KBM-7 (cell line): ENCODE measurements at regions not wholly inside any gene's neighbourhood (a gene's known extent, or its start where the extent isn't known, plus 50 kb on each side); places are given as distances from the start of the nearest gene placed in this dataset.

Experiments
- DNase-seq: peaks from one replicate; pipeline ENCODE4 v3.0.0-alpha.2; 2015
- in situ Hi-C: fragments of 300-500 bp; cut with MboI; formaldehyde crosslinking; loops from 2 replicates; pipeline ENCODE4 v1.14.3; 2020; ENCODE audit warnings: low sequenced_read_pairs, low pct_unique_long_range_greater_than_20kb, mixed read lengths

GRCh38 chr1:115211071-115211745 is 121.9 kb upstream of the TSPAN2 start:
- no peak for DNase-seq
- in situ Hi-C loops: no loop called here

DNA sequence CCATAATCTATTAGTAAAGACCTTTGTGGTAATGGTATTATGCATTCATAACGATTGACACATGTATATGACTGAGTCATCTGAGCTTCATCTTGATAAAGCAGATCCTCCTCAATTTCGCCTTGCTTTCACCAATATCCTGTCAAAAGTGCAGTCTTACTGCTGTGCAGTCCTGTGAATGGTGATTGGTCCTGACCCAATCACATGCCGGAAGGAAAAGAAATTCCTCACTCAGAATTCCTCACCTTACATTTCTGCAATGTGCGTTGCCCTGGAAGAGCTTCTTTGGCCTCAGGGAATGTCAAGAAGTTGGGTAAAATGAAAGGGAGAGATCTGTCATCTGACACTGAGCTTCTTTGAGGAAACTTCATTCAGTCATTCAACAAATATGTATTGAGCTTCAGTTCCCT is 121.0 kb upstream of the TSPAN2 start:
- DNase-seq: no peak
- in situ Hi-C loops: no loop called here

DNA sequence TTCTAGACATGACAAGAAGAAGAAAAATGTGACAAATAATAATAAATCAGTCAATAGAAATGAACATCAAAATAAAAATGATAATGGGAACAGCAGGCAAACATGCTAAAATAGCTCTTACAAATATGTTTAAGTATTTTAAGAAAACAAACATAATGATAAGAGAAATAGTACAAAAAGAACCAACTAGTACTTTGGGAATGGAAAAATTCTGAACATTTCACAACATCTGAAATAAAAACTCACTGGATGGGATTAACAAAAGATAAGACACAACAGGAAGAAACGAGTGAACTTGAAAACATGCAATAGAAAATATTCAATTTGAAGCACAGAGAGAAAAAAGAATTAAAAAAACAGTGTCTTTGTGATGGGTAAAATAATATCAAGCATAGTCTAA is 115.2 kb upstream of the TSPAN2 start:
- DNase-seq: no peak
- in situ Hi-C loops: no loop called here

- DNase-seq: no peak
- in situ Hi-C loops: no loop called here
Observed at GRCh38 chr1:115203287-115203686, 114.0 kb upstream of the TSPAN2 start.

GRCh38 chr1:115201598-115201997 is 112.3 kb upstream of the TSPAN2 start:
- in situ Hi-C loops: no loop called here
- no peak for DNase-seq

DNA sequence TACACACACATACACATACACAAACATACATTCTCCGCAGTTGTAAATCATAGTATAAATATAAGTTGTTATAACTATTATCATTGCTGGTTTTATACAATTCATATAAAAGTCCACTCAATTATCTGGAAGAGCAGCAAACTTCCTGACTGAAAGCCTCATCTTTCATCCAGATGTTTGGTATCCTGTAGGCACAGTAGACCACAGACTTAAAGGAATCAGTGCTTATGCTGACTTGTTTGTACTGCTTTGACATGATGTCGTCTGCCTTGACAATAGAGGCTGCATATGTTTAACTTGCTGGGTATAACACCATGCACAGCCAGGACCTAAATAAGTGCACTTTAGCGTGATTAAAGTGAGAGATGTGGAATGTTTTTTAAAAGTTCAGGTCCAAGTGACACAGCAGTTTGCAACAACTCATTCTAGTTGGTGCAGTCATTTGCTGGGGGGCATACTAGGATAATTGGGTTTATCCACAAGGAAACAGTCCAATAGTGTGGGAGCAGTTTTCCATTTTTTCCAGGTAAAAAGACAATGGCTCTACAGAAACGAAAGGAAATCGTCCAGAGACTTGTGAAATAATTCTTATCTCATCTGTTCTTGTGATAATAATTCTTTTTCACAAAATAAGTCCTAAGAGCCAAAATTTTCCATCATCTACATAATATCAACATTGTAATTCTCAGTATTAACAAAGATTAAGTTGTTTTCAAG is 110.3 kb upstream of the TSPAN2 start:
- no peak for DNase-seq
- in situ Hi-C loops: no loop called here

- in situ Hi-C loops: no loop called here
Observed at GRCh38 chr1:115198938-115199337, 109.6 kb upstream of the TSPAN2 start.

DNA sequence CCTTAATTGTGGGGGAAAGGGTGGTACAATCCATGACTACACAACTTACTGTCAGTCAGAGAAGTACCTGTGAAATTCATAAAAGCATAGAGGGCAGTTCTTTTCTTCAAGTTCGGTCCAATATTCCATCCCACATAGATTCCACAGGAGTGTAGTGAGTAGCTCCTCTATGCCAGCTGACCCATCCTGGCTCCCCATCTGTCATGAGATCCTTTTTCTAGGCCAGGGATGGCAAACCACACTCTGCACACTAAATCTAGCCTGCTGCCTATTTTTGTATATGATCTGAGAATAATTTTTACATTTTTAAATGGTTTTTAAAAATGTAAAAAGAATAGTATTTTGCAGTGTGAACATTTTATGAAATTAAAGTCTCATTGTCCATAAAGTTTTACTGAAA is 107.0 kb upstream of the TSPAN2 start:
- in situ Hi-C loops: no loop called here
- DNase-seq: no peak

More at GRCh38 chr1:115198938-115199337, 109.6 kb upstream of the TSPAN2 start:
- no peak for DNase-seq

GRCh38 chr1:115194506-115194905 is 105.2 kb upstream of the TSPAN2 start:
- DNase-seq: no peak
- in situ Hi-C loops: no loop called here

DNA sequence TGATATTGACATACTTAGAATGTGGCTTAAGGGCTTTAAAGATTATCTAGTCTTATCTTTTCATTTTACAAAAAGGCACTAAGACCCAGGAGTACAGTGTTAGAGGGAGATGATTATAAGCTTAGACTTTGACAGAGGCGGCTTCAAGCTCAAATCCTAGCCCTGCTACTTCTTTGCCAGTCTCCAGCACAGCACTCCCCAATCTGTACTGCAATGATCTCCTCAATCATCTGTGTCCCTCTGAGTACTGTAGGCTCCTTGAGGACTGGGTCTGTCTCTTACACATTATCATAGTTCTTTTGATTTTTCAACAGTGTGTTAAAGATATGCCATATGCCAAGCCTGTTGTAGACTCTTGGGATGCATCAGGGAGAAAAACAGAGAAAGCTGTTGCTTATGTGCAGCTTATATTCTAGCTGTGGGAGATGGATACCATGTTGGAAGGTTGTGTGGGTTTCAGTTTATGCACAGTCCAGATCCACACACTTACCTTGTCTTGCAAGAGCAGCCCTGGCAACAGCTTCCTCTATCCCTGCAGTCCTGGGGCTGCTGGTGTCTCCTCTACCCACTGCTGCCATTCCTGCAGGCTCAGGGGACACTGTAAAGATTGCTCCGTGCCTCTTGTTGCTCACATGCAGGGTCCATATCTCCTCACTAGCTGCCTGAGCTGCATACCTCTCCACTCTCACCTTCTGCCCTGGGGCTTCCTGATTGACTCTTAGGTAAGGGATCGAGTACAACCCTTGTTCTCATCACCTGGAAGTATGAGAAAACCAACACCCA is 103.9 kb upstream of the TSPAN2 start:
- in situ Hi-C loops: no loop called here
- DNase-seq: no peak

- no peak for DNase-seq
Observed at GRCh38 chr1:115192200-115192767, 103.0 kb upstream of the TSPAN2 start.

GRCh38 chr1:115191691-115192090 is 102.4 kb upstream of the TSPAN2 start:
- DNase-seq: no peak
- in situ Hi-C loops: no loop called here

More at GRCh38 chr1:115192200-115192767, 103.0 kb upstream of the TSPAN2 start:
- in situ Hi-C loops: no loop called here

GRCh38 chr1:115190540-115191170 is 101.4 kb upstream of the TSPAN2 start:
- in situ Hi-C loops: no loop called here
- DNase-seq: no peak

DNA sequence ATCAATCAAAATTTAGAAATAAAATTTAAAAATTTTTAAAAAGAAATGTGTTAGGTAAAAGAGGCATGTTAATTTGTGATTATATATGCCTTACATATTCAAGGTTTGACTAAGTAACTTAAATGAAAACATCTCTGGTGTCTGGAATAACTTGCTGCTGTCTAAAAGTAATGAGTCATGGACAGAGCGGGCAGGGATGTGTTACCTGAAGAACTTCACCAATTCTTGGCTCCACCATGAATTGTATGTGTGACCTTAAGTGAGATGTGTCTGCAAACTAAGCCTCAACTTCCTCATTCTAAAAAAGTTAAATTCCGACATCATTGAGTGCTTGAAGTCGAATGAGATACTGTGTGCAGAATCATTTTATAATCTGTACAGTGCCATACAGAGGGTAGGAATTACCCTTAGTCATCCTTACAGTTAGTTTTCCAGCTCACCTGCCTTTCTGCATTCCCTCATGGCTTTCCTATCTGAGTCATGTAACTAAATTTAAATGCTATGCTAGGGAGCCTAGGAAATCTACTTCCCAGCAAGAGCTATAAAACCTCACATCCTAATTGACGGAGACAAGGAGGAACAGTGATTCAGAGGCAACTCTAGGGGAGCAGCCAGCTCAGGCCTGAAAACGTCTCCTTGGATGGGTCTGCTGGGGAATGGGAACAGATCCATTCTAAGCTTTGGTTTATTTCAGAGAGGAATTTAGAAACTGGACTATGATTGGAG is 100.7 kb upstream of the TSPAN2 start:
- DNase-seq: peak; percentile 2
- in situ Hi-C loops: no loop called here

- DNase-seq: no peak
- in situ Hi-C loops: no loop called here
Observed at GRCh38 chr1:115188680-115189395, 99.5 kb upstream of the TSPAN2 start.

DNA sequence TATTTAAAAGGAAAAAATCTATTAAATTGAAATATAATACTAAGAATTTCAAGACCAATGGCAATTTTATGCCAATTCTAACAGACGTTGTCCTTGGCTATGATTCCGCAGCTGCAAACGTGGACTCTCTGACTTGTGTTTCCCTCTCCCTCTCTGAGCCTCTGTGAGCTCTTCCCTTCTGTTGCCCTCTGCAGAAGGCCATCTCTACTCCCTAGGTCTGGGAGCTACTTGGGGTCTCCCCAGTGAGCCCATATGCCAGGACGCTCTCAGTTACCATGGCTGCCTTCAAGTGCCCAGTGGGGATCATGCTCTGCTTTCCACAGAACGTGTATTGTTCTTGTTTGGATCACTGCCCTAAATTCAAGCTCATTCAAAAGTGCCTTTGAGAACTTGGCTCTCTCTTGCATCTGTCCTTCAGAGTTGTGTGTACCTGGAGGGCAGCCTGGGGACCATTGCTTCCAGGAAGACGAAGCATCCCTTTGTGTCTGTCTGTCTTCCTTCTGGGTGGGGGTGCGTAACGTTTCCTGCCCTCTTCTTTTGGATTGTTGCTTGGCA is 97.5 kb upstream of the TSPAN2 start:
- DNase-seq: no peak
- in situ Hi-C loops: no loop called here

DNA sequence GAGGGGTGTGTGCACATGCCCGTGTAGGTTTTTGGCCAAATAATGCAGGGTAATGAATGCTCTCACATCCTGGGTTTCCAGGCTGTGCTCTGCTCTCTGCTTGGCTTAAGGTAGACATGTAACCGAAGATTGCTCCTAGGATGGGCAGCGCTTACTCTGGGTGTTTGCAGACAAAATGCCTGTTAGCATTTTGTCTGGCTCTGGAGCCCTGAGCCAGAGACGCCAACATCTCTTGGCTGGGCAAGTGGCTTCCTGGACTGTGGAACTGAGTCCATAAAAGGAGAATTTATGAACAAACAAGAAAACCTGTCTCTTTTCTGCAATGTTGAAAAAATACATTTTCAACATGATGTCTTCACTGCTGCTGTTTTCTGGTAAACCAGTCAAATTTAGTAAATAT is 96.0 kb upstream of the TSPAN2 start:
- in situ Hi-C loops: no loop called here
- no peak for DNase-seq

- in situ Hi-C loops: no loop called here
- DNase-seq: no peak
Observed at GRCh38 chr1:115184951-115185331, 95.6 kb upstream of the TSPAN2 start.
